ENCODE measurements at regions not wholly inside any gene's neighbourhood (a gene's known extent, or its start where the extent isn't known, plus 50 kb on each side); places are given as distances from the start of the nearest gene placed in this dataset.

GRCh38 chr4:35695003-35695402 is 549.3 kb downstream of the ARAP2 start:
- TF ChIP-seq, protein P1, sequence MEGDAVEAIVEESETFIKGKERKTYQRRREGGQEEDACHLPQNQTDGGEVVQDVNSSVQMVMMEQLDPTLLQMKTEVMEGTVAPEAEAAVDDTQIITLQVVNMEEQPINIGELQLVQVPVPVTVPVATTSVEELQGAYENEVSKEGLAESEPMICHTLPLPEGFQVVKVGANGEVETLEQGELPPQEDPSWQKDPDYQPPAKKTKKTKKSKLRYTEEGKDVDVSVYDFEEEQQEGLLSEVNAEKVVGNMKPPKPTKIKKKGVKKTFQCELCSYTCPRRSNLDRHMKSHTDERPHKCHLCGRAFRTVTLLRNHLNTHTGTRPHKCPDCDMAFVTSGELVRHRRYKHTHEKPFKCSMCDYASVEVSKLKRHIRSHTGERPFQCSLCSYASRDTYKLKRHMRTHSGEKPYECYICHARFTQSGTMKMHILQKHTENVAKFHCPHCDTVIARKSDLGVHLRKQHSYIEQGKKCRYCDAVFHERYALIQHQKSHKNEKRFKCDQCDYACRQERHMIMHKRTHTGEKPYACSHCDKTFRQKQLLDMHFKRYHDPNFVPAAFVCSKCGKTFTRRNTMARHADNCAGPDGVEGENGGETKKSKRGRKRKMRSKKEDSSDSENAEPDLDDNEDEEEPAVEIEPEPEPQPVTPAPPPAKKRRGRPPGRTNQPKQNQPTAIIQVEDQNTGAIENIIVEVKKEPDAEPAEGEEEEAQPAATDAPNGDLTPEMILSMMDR (IDR thresholded peaks at IDR 0.05) = no peak
- no peak for TF ChIP-seq POLR2A (IDR thresholded peaks at IDR 0.05)

All from adrenal gland (tissue), 5 donors.